Mammary epithelial cell (primary cell): ENCODE measurements at regions not wholly inside any gene's neighbourhood (a gene's known extent, or its start where the extent isn't known, plus 50 kb on each side); places are given as distances from the start of the nearest gene placed in this dataset.

Source experiments
- CTCF ChIP-seq, 2 donors: IDR thresholded peaks in 1 of 2; conservative IDR thresholded peaks in 1 of 2; 2 replicates each; pipeline ENCODE4 v1.5.1; 2011 to 2012; ENCODE audit warnings: inconsistent platforms in 2 of 2, low read length in 2 of 2, mild to moderate bottlenecking in 2 of 2, control low read depth in 1 of 2, low read depth in 1 of 2; ENCODE audit not compliant: insufficient read depth in 1 of 2; ENCODE audit errors: extremely low read depth in 1 of 2
- EZH2 ChIP-seq: IDR thresholded peaks from 2 replicates; pipeline ENCODE4 v1.6.1; 2012; ENCODE audit warnings: low read length, inconsistent platforms, borderline replicate concordance

- no peak for TF ChIP-seq CTCF (conservative IDR thresholded peaks at IDR 0.05 in 1 of 2, IDR thresholded peaks at IDR 0.05 in 1 of 2; ENCODE audit: extremely low read depth in 1 of 2, insufficient read depth in 1 of 2, low read depth in 1 of 2, low read length in 2 of 2)
- no peak for TF ChIP-seq EZH2
Observed at GRCh38 chr17:77890771-77891170, 67.7 kb upstream of the TNRC6C start.
